MCF 10A (cell line): ENCODE measurements at regions not wholly inside any gene's neighbourhood (a gene's known extent, or its start where the extent isn't known, plus 50 kb on each side); places are given as distances from the start of the nearest gene placed in this dataset.
"Not testable (repeated sequence)": the region's sequence is repeated elsewhere in the genome, so short reads cannot be mapped to it uniquely, and the experiment has no call there.

Experiments
- BruUV-seq: library from RNA; stranded (reverse); fragments of 400-500 nt; replicated peaks from 2 replicates; lab custom pipeline; 2021; lab: Mats Ljungman, UMichigan
- CTCF ChIA-PET: fragments of 300-600 bp; sonication (Branson Sonifier 250); formaldehyde crosslinking; extraction: SDS; loops from one replicate; lab custom pipeline; 2021; ENCODE audit warnings: antibody characterized with exemption, inconsistent platforms; lab: Yijun Ruan, JAX
- POLR2A ChIA-PET: fragments of 300-600, 350-650 bp; sonication (Branson Sonifier 250); formaldehyde crosslinking; extraction: SDS; loops from one replicate; lab custom pipeline; 2020; ENCODE audit warnings: antibody characterized with exemption, inconsistent platforms; lab: Yijun Ruan, JAX
- DNase-seq: peaks from one replicate; pipeline ENCODE4 v3.0.0-alpha.2; 2018; ENCODE audit not compliant: unreplicated experiment
- H3K27ac Mint-ChIP-seq: one replicate; pipeline ENCODE4 v1.8.0; 2022; ENCODE audit warnings: mild to moderate bottlenecking, low read depth, mixed read lengths; ENCODE audit not compliant: unreplicated experiment
- H3K27me3 Mint-ChIP-seq: one replicate; pipeline ENCODE4 v1.8.0; 2022; ENCODE audit warnings: mixed read lengths; ENCODE audit not compliant: insufficient read depth, unreplicated experiment
- H3K36me3 Mint-ChIP-seq: one replicate; pipeline ENCODE4 v1.8.0; 2022; ENCODE audit warnings: mild to moderate bottlenecking, moderate library complexity, mixed read lengths; ENCODE audit not compliant: insufficient read depth, unreplicated experiment
- H3K4me1 Mint-ChIP-seq: one replicate; pipeline ENCODE4 v1.8.0; 2022; ENCODE audit warnings: mixed read lengths; ENCODE audit not compliant: insufficient read depth, unreplicated experiment
- H3K4me3 Mint-ChIP-seq: one replicate; pipeline ENCODE4 v1.8.0; 2022; ENCODE audit warnings: mild to moderate bottlenecking, moderate library complexity, mixed read lengths; ENCODE audit not compliant: unreplicated experiment
- H3K9me3 Mint-ChIP-seq: one replicate; pipeline ENCODE4 v1.8.0; 2022; ENCODE audit warnings: mixed read lengths; ENCODE audit not compliant: unreplicated experiment
- intact Hi-C: fragments of 100-400 bp; cut with micrococcal nuclease; formaldehyde crosslinking; loops from 2 replicates; pipeline ENCODE4 v1.14.1; 2022
- TF ChIP-seq, protein P1 (sequence below): fragments of 200-600 bp; IDR thresholded peaks from one replicate; pipeline ENCODE4 v1.8.0; 2022; ENCODE audit warnings: antibody characterized with exemption, mild to moderate bottlenecking; ENCODE audit not compliant: unreplicated experiment

DNA sequence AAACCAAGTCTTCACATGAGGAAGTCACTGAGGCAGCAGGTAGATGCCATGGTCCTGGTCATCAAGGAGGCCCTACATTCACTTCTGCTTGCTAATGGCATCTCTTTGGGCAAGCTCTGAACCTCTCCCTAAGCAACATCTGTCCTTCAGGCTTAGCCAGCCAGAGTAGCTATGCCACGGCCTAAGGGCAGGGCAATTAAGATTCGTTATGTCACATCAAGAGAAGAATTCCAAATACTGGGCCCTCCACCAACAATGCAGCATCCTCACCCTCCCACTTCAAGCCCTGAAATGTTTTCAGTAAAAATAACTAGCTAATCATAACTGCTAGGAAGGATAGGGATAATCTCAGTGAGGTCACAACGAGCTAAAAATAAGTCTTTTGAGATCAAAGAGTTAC, 120.7 kb upstream of the HCCS start:
- BruUV-seq, result no TSS peak
- Mint-ChIP-seq H3K27me3 (no peaks in the 10 kb centered on the region), H3K36me3 (peaks cover 6% of the 10 kb centered on the region), H3K4me1 (no peaks in the 10 kb centered on the region), H3K9me3 (no peaks in the 10 kb centered on the region), H3K27ac (no peak overlapping the region), H3K4me3 (no peak overlapping the region)
- POLR2A ChIA-PET, result no interaction called here
- DNase-seq, result no peak
- intact Hi-C loops, result no loop called here
- CTCF ChIA-PET, result no interaction called here
- TF ChIP-seq, protein P1, sequence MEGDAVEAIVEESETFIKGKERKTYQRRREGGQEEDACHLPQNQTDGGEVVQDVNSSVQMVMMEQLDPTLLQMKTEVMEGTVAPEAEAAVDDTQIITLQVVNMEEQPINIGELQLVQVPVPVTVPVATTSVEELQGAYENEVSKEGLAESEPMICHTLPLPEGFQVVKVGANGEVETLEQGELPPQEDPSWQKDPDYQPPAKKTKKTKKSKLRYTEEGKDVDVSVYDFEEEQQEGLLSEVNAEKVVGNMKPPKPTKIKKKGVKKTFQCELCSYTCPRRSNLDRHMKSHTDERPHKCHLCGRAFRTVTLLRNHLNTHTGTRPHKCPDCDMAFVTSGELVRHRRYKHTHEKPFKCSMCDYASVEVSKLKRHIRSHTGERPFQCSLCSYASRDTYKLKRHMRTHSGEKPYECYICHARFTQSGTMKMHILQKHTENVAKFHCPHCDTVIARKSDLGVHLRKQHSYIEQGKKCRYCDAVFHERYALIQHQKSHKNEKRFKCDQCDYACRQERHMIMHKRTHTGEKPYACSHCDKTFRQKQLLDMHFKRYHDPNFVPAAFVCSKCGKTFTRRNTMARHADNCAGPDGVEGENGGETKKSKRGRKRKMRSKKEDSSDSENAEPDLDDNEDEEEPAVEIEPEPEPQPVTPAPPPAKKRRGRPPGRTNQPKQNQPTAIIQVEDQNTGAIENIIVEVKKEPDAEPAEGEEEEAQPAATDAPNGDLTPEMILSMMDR, result no peak

DNA sequence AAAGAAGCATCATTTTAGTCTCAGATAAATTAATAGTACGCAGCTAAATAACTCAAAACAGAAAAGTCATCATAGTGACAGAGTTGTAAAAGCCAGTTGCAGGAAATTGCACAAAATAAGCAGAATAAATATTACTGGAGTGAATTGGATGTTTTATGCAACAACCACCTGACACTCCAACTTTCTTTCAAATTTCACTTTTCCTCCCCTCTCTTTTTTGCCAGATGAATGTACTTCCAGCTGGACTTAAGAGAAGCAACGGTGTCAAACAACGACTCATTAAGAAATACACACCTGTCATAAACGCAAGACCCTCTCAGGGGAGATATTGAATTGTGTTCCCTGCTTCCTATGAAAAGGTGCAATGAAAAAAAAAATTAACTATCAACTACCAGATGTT, 120.2 kb upstream of the HCCS start:
- ChIA-PET POLR2A (no interaction called here), CTCF (no interaction called here)
- intact Hi-C loops, result no loop called here
- H3K36me3 Mint-ChIP-seq, result peaks cover 6% of the 10 kb centered on the region
- no peak for DNase-seq
- H3K9me3 Mint-ChIP-seq, result no peaks in the 10 kb centered on the region
- no peaks in the 10 kb centered on the region for H3K4me1 Mint-ChIP-seq
- BruUV-seq, result no TSS peak
- TF ChIP-seq, protein P1, result no peak
- no peak overlapping the region for H3K4me3 Mint-ChIP-seq
- H3K27ac Mint-ChIP-seq, result no peak overlapping the region
- H3K27me3 Mint-ChIP-seq, result no peaks in the 10 kb centered on the region

DNA sequence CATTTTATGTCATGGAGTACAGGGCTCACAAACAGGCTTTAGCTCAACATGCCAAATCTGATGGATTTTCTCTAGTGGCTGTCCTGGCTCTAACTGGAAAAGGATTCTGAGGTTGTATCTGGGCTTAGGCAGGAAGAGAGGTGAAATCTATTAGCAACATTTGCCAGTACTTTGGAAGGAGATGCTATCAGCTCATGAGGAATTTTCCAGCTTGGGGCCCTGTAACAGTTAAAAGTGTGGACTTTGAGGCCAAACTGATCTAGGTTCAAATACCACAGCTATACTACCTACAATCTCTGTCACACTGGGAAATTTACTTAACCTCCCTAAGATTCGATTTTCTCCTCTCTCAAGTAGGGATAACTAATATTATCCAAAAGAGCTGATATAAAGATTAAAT, 119.0 kb upstream of the HCCS start:
- BruUV-seq, result no TSS peak
- DNase-seq, result no peak
- H3K36me3 Mint-ChIP-seq, result peaks cover 6% of the 10 kb centered on the region
- ChIA-PET POLR2A (no interaction called here), CTCF (interaction anchor here (1.2 kb wide), 1 partner anchor 110 kb away, joined by 5 read pairs; no protein-coding TSS in a partner anchor)
- TF ChIP-seq, protein P1, result no peak
- H3K9me3 Mint-ChIP-seq, result no peaks in the 10 kb centered on the region
- H3K4me3 Mint-ChIP-seq, result no peak overlapping the region
- intact Hi-C loops, result no loop called here
- H3K4me1 Mint-ChIP-seq, result no peaks in the 10 kb centered on the region
- H3K27me3 Mint-ChIP-seq, result no peaks in the 10 kb centered on the region
- no peak overlapping the region for H3K27ac Mint-ChIP-seq

DNA sequence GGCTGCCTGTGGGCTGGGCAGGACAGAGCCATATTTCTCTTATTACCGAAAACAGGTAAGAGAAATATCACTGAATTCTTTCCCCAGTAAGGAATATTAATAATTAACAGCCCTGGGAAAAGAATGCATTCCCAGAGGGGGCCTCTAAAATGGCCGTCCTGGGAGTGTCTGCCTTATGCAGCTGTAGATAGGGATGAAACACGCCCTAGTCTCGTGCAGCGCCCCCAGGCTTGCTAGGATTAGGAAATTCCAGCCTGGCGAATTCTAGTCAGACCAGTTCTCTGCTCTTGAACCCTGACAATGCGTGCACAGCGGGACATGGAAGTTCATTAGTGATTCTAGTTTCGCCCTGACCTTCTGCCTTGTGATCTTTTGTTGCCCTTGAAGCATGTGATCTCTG, 104.1 kb upstream of the HCCS start:
- H3K27me3 Mint-ChIP-seq, result peaks cover 11% of the 10 kb centered on the region
- H3K9me3 Mint-ChIP-seq, H3K27ac Mint-ChIP-seq, intact Hi-C loops, CTCF ChIA-PET, POLR2A ChIA-PET, H3K4me3 Mint-ChIP-seq, BruUV-seq, H3K4me1 Mint-ChIP-seq, H3K36me3 Mint-ChIP-seq, DNase-seq: not testable (repeated sequence)

DNA sequence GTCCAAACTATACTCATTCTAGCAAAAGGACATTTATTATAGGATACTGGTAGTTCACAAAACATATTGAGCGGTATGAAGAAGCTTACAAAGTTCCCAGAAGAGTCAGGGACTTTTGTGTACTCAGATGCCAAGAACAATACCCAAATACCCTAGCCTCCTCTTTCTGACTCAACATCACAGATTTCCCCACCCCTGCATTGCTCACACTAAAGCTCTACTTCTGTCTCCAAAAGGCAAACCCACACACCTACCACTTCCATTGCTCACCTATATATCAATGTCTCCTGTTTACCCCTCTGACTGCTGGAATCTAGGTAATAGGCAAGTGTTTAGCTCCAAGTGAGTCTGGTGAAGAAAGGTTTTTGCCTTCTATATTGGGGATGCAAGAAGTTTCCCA, 100.7 kb upstream of the HCCS start:
- no peaks in the 10 kb centered on the region for H3K4me1 Mint-ChIP-seq
- TF ChIP-seq, protein P1, result no peak
- H3K27ac Mint-ChIP-seq, result no peak overlapping the region
- CTCF ChIA-PET, result no interaction called here
- peak; percentile 8 for DNase-seq
- H3K36me3 Mint-ChIP-seq, result no peaks in the 10 kb centered on the region
- intact Hi-C loops, result no loop called here
- H3K27me3 Mint-ChIP-seq, result peaks cover 11% of the 10 kb centered on the region
- no TSS peak for BruUV-seq
- no peak overlapping the region for H3K4me3 Mint-ChIP-seq
- peaks cover 7% of the 10 kb centered on the region for H3K9me3 Mint-ChIP-seq
- POLR2A ChIA-PET, result interaction anchor here (0.6 kb wide), 1 partner anchor 245 kb away, joined by 5 read pairs; no protein-coding TSS in a partner anchor
